Ammon's horn (tissue), 1 donor: ENCODE measurements at regions not wholly inside any gene's neighbourhood (a gene's known extent, or its start where the extent isn't known, plus 50 kb on each side); places are given as distances from the start of the nearest gene placed in this dataset.
"Not testable (repeated sequence)": the region's sequence is repeated elsewhere in the genome, so short reads cannot be mapped to it uniquely, and the experiment has no call there.

Experiments
- DNase-seq: peaks from one replicate; pipeline ENCODE4 v3.0.0-alpha.2; 2016; ENCODE audit warnings: low spot score

DNA sequence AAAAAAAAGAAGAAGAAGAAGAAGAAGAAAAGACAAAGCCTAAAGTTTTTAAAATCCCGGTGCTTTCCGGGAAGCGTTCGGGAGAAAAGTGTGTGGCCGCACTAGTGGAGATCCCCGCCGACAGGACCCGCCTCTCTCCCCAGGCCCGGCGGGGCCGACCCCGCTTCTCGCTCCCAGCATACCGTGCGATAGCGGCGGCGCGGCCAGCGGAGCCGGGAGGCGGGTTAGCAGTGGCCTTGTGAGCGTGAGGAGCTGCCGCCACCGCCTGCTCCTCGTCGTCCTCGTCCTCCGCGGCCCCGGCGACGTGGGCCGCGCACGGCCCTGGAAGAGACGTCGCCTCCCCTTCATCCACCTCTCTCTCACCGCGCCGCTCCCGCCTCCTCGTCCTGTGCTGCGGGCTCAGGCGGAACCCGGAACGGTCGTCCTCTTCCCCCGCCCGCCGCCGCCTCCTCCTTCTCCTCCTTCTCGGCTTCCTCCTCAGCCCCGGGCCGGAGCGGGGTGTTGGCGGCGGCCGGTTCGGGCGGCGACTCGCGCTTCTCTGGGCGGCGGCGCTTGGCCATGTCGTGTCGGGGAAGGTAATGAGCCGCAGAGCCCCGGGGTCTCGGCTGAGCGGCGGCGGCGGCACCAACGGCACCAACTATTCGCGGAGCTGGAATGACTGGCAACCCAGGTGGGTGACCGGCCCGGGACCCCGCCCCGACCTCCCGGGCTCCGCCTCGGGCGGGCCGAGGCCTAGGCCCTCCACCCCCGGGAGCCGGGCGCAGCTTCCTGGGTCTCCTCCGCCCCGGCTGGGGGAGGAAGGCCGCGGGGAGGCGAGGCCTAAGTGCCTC is 62.6 kb upstream of the CDR2 start:
- peak; percentile 69 for DNase-seq

DNA sequence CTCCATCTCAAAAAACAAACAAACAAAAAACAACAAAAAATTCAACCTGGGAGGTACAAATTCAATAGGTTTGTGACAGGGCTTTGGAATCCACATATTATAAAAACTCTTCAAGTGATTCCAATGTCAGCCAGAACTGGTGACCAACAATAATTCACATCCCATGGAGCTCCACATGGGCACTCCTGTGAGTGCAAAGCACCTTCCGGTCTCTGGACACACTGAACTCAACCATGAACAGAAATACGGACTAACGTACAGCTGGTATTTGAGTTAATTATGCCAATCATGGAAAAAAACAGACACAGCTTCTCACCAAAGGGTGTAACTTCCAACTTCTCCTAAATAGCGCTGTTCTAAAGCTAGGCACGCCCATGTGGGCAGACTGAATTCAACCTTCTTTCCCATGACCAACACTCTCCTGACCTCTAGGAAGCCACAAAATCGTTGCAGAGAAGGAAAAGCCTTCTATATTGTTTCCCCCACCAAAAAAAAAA is 62.0 kb upstream of the CDR2 start:
- not testable (repeated sequence) for DNase-seq

DNA sequence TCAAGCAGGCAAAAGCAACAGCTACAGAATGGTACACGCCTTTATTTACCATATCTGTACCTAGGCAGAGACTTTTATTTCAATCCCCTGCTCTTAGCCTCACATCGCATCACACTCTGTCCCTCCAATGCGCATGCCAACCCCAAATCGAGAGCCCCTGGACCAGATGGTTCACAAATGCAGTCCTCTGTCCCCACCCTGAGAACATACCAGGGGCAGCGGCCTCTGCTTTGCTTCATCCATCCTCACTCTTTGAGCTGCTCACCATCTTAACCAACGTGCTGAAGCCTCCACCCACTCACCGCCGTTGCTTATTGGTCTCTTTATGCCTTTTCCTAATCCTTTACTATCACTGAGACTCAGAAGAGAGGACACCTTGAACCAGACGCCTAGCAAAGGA is 56.9 kb upstream of the CDR2 start:
- DNase-seq = not testable (repeated sequence)

DNA sequence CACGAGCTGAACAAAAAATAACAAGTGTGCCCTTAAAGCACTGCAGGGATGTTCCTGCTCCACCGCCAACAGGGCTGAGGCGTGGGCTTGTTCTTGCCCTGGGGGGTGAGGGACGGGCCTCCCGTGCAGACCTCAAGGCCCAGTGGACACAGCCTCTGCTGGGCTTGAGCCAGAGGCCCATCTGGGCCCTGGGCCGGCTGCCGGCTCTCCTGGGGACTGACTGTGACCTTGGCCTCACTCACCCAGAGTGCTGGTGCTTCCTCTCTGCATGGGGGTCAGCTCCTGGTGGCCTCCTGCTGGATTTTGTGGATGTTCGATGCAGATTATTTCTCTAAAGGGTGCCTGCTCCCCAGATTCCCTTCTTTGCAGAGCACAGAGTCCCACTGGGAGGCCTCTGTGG is 54.2 kb upstream of the CDR2 start:
- DNase-seq = no peak

DNA sequence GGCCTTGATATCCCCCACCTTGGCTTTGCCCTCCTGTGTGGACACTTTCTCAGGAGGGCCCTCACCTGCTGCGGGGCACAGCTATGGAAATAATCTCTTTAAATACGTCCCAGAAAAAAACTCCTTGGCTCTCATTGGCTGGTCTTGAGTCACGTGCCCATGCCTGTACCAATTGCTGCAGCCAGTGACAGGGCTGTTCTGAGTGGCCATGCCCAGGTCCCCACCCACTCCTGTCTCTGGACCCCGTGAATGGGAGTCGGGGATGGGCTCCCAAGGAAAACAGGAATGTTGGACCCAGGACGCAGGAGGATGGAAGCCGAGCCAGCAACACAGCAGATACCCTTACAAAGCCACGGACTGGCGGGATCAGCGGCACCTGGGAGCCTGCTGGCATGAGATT is 53.1 kb upstream of the CDR2 start:
- DNase-seq = no peak

DNA sequence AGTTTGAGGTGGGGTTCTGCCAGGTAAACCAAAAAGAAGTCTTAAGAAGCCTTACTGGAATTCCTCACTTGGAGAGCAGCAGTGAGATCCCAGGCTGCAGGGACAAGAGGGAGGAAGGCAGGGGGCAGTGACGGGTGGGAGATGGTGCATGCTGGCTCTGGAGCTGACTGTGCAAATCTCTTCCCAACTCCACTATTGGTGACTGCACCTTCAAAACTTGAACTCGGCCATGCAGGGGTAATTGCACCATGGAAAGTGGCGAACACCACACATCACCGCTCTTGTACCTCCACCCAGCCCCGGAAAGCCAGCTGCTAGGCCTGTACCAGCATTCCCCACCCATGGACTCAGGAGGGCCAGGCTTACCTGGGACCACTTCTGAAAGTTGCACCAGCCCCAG is 51.4 kb upstream of the CDR2 start:
- no peak for DNase-seq

DNA sequence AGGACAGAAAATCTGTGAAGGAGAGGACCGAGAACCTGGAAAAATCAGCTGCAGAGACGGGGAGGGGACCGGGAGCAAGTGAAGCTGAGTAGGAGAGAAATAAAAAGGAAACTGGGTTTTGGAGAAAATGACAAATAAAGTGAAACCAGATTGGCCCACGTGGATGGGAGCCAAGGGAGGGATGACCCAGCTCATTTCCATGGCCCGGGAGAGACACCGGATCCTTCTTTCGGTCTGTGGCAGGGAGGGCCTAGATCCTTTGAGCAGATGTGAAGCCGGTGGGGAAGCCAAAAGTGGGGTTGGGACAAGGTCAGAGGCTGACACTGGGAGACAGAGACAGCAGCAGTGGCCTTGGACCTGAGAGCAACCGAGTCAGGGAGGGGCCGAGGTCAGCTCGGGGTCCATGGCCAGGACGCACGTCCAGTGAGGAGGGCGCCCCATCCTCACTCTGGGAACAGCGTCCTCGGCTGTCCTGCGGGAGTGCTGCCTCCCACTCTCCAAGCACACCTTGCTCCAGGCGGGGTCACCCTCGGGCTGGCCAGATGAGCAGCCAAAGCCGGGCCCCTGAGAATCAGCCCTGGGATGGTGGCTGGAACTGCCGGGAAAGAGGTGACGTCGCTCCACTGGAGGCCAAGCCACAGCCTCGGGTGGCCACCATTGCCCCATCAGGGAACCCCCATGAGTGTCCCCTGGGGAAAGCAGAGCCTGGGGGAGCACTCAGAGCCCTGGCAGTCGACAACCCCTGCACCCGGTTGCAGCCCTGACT is 50.8 kb upstream of the CDR2 start:
- DNase-seq = no peak

DNA sequence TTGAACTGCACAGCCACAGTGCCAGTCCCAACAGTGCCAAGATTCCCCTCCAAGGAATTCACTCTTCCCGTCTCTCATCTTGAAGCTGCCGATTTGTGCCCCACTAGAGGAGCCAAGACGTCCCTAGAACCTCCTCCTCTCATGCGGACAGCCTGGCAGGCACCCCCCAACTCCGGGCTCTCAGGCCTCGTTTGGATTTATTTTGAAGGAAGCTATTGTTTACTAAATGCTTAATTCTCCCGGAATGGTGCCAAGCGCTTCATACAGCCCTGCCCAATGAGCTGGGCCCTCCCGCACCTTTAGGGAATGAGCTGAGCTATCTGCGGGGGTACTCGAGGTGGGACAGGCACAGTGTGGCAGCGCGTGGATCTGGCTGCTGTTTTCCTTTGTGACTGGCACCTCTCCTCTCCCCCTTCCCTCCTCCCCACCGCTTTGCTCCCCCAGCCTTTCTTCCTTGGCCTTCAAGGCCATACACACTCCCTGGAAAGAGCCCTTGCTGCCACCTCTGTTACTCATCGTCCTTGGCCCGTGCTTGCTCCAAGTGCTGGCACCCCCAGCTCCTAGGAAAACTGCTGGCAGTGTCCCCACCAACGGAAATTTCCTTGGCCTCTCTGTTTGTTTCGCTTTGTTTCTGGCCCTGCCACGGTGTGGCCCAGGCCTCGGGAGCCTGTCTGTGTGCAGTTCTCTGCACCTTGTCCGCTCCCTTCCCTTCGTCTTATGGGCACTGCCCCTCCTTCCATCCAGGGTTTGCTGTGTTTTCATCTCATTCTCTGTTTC is 49.9 kb upstream of the CDR2 start:
- peak; percentile 57 for DNase-seq
